Stimulated activated naive CD8-positive, alpha-beta T cell treated with anti-CD3 and anti-CD28 coated beads, Interleukin-15, Interleukin-2, amounts not matched to agents 100 ng/mL and 50 ng/mL, for 24 hours (primary cell): ENCODE measurements at regions not wholly inside any gene's neighbourhood (a gene's known extent, or its start where the extent isn't known, plus 50 kb on each side); places are given as distances from the start of the nearest gene placed in this dataset.

Source experiments
- H3K27ac Mint-ChIP-seq: one replicate; pipeline ENCODE4 v1.8.0; 2021; ENCODE audit warnings: mild to moderate bottlenecking, mixed read lengths
- H3K27me3 Mint-ChIP-seq: one replicate; pipeline ENCODE4 v1.8.0; 2021; ENCODE audit warnings: mixed read lengths
- H3K36me3 Mint-ChIP-seq: one replicate; pipeline ENCODE4 v1.8.0; 2021; ENCODE audit warnings: low read depth, mixed read lengths
- H3K4me1 Mint-ChIP-seq: one replicate; pipeline ENCODE4 v1.8.0; 2021; ENCODE audit warnings: low read depth, mixed read lengths
- H3K4me3 Mint-ChIP-seq: one replicate; pipeline ENCODE4 v1.8.0; 2021; ENCODE audit warnings: mild to moderate bottlenecking, mixed read lengths
- H3K9me3 Mint-ChIP-seq: one replicate; pipeline ENCODE4 v1.8.0; 2021; ENCODE audit warnings: mixed read lengths

DNA sequence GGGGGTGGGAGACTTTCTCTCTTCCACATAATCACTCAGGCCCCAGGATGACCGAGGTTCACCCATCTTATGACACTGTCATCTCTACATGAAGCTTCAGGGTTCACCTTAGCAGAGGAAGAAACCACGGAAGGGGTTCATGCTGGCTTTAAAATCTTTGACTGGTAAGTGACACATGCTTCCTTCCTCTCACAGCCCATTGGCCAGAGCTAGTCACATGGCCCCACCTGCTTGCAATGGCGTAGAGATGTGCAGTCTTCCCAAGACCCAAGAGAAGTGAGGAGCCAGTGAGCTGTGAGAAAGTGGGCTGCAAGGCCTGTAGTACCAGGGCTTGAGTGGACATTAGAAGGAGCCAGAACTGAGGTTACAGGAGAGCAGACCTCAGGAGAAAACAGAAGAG lies 180.3 kb downstream of the AXIN2 start:
- Mint-ChIP-seq H3K9me3 (no peaks in the 10 kb centered on the region), H3K27ac (no peak overlapping the region), H3K4me3 (no peak overlapping the region), H3K27me3 (peaks cover 4% of the 10 kb centered on the region), H3K36me3 (no peaks in the 10 kb centered on the region), H3K4me1 (no peaks in the 10 kb centered on the region)

DNA sequence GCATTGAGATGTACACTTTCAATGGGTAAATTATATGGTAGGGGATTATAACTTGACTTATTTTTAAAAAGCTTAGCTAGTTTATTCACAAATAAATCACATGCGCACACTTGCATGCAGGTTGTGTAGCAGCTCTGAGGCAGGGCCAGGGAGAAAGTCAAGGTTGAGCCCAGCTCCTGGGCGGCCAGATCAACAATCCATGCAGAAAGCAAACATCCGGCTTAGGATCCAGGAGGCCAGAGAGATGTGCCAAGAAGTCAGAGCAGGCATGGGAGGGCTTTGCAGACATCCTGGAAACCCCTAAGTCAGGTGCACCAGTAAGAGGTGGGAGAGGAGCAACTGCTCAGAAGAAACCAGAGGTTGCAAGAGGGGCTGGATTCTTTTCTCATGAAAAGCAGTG lies 186.5 kb downstream of the AXIN2 start:
- Mint-ChIP-seq H3K9me3 (no peaks in the 10 kb centered on the region), H3K27ac (no peak overlapping the region), H3K27me3 (peaks cover 15% of the 10 kb centered on the region), H3K4me3 (no peak overlapping the region), H3K4me1 (peaks cover 15% of the 10 kb centered on the region), H3K36me3 (no peaks in the 10 kb centered on the region)

DNA sequence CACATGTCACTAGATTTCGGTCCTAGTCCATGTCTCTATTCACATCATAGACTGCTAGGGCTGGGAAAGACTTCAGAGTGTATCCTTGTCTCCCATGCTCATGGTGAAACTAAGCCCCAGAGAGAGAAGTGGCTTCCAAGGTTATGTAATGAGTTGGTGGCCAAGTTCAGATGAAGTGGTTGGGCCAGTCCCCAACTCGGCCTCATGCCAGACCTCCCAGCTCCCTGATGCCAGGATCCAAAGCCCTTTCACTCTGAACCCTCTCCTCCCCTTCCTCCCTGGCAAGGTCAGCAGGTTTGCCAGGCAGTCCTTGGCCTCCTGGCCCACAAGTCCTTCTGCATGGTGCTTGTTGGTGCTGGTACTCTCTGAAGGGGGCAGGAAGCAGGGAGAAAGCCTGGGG lies 189.7 kb downstream of the AXIN2 start:
- H3K4me1 Mint-ChIP-seq = peaks cover 27% of the 10 kb centered on the region
- peaks cover 4% of the 10 kb centered on the region for H3K9me3 Mint-ChIP-seq
- no peak overlapping the region for H3K27ac Mint-ChIP-seq
- peaks cover 14% of the 10 kb centered on the region for H3K27me3 Mint-ChIP-seq
- peaks cover 4% of the 10 kb centered on the region for H3K36me3 Mint-ChIP-seq
- no peak overlapping the region for H3K4me3 Mint-ChIP-seq

DNA sequence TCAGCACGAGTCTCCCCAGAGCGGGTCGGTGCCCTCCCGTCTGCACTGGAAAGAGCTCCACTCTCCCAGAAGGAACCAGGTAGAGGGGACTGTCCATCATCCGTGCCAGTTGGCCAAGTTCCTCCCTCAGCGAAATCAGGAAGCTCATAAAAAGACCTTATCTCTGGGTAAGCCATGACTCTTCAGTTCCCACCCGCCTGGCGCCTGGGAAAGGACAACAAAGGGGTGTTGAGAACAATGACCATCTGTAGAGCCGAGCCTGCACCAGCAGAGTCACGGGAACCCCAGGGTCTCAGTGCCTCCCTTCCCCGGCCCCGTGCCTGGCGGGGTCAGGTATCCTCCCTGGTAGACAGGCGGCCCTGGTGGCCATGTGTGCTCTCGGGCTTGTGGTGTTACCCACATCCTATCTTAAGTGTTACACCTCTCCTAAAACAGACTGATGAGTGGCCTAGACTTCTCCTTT lies 190.7 kb downstream of the AXIN2 start:
- Mint-ChIP-seq H3K27ac (no peak overlapping the region), H3K27me3 (peaks cover 14% of the 10 kb centered on the region), H3K4me1 (peaks cover 37% of the 10 kb centered on the region), H3K36me3 (peaks cover 4% of the 10 kb centered on the region), H3K4me3 (no peak overlapping the region), H3K9me3 (peaks cover 4% of the 10 kb centered on the region)

DNA sequence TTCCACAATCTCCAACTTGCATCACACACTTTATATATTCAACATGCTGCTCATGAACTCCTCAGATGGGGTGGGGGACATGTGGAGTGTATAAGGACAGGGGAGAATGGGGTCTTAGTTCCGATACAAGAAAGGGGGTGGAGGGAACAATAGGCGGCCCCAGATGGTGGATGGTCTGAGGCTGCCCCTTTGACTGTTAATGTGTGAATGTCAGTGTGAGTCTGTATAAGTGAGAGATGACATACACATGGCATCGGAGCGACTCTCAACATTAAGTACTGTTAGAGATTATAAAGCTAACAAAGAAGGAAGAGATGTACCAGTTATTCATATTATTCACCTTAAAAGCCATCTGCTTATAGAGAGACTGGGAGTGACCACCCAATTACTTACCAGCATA lies 193.1 kb downstream of the AXIN2 start:
- Mint-ChIP-seq H3K4me3 (no peak overlapping the region), H3K9me3 (peaks cover 4% of the 10 kb centered on the region), H3K27ac (no peak overlapping the region), H3K36me3 (peaks cover 7% of the 10 kb centered on the region), H3K27me3 (peaks cover 10% of the 10 kb centered on the region), H3K4me1 (peaks cover 51% of the 10 kb centered on the region)

DNA sequence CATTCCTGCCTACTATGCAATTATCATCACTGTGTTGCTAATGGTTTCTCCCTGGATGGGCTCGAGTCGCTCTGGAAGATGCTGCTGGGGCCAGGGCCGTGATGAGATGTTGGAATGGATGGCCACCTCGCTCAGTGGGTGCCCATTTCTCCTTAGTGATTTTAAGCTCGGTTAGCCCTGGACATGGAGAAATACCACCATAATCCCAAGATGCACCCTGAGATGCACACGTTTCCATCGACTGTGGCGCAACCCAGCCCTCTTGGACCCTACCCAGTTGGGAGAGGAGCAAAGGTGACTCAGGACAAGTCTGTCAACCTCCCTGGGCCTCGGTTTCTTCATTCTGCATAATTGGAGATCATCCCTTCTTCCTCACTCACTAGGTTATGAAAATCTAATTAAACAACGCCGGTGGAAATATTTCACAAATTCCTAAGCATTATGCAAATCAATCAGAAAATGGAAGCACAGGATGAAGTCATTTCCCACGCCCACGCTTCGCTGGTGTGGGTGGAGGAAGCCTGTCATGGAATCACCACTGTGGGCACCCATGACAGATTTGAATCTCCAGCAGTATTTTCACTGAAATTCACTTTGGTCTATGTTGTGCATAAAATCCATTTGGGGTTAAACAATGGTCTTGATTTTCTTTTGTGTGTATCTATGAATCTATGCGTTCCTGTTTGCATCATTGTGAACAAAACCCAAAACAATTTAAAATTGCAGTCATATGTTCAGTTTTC lies 195.2 kb downstream of the AXIN2 start:
- Mint-ChIP-seq H3K4me1 (peaks cover 49% of the 10 kb centered on the region), H3K9me3 (peaks cover 4% of the 10 kb centered on the region), H3K27me3 (peaks cover 7% of the 10 kb centered on the region), H3K27ac (peak overlapping the region; percentile 80), H3K4me3 (peak overlapping the region; percentile 27), H3K36me3 (peaks cover 7% of the 10 kb centered on the region)

DNA sequence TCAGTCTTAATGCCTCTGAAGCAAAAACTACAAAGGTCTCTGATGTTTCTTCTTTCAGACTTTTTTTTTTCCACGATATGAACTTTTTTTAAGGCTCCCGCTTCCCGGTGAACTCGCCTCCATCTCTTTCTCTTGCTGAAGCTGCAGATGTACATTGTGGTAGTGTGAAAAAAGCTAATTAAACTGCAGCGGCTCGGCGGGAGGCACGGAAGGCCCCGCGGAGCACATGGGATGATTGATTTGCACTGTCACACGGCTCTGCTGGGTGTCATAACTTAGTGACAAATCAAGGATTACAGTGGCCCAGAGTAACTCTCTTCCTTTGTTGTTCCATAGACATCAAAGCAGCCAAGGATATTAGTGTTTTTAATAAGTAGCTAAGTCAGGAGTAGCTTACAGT lies 196.3 kb downstream of the AXIN2 start:
- Mint-ChIP-seq H3K4me3 (peak overlapping the region; percentile 6), H3K4me1 (peaks cover 40% of the 10 kb centered on the region), H3K9me3 (peaks cover 4% of the 10 kb centered on the region), H3K27ac (peak overlapping the region; percentile 56), H3K36me3 (peaks cover 7% of the 10 kb centered on the region), H3K27me3 (peaks cover 8% of the 10 kb centered on the region)

DNA sequence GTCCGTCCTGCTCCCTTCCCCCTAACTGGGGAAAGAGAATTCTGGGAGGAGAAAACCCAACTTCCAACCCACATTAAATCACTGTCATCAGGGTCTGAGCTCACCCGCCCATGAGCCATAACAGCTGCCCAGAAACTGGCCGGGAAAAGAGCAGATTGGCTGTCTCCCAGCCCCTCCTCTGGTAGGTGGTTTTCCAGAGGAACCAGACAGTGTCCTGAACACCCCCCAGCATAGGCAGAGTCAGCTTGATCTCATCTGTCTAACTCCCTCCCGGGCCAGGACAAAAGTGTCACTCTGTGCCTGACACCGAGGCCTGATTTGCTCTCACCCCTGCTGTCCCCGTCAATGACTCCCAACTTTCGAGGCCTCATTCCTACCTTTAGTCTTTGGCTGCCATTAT lies 197.0 kb downstream of the AXIN2 start:
- Mint-ChIP-seq H3K36me3 (peaks cover 7% of the 10 kb centered on the region), H3K27me3 (peaks cover 9% of the 10 kb centered on the region), H3K9me3 (peaks cover 4% of the 10 kb centered on the region), H3K4me3 (no peak overlapping the region), H3K27ac (no peak overlapping the region), H3K4me1 (peaks cover 45% of the 10 kb centered on the region)

DNA sequence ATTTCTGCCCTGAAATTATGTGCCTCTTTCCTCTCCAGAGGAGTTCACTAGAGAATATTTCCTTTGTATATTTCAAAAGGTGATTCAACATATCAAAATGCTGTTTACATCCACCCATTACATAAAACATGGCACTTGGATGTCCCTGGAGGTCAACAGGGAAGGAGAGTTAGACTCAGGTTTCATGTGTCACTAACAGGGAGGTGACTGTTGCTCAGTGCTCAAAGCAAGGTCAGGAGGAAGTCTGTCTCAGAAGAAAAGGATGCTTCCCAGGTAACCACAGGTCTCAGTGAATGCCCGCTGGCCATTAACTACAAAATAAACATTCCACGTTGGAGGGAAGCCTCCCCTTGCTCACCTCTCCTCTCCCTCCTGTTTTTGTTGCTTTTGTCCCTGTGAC lies 198.6 kb downstream of the AXIN2 start:
- Mint-ChIP-seq H3K9me3 (peaks cover 4% of the 10 kb centered on the region), H3K4me1 (peaks cover 57% of the 10 kb centered on the region), H3K27me3 (peaks cover 9% of the 10 kb centered on the region), H3K27ac (no peak overlapping the region), H3K36me3 (peaks cover 7% of the 10 kb centered on the region), H3K4me3 (no peak overlapping the region)

DNA sequence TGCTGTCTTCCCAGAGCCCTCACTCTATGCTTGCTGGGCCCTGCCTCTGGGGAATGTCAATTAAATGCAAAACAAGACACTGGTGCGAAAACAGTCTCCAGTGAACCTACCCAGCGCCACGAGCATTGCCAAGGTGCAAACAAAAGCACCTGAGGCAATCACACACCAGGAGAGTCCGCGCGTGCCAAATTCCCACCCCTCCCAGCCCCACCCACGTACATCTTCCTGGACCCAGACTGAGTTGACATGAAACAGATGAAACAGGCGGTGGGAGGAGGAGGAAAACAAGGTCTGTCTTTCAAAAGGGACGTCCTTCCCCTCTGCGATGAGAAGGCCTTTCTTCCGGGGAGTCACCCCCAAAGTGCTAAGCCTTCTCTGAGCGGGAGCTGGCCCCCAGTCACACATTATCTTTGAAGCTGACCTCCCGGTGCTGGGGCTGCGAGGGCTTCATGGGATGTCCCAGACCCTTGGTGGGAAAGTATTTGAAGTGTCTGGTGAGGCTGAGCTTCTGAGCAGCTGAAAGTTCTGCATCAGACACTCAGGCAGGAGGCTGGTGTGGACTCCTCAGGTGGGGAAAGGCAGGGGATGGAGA lies 200.4 kb downstream of the AXIN2 start:
- Mint-ChIP-seq H3K36me3 (peaks cover 4% of the 10 kb centered on the region), H3K27ac (no peak overlapping the region), H3K4me1 (peaks cover 40% of the 10 kb centered on the region), H3K4me3 (no peak overlapping the region), H3K27me3 (peaks cover 5% of the 10 kb centered on the region), H3K9me3 (no peaks in the 10 kb centered on the region)

DNA sequence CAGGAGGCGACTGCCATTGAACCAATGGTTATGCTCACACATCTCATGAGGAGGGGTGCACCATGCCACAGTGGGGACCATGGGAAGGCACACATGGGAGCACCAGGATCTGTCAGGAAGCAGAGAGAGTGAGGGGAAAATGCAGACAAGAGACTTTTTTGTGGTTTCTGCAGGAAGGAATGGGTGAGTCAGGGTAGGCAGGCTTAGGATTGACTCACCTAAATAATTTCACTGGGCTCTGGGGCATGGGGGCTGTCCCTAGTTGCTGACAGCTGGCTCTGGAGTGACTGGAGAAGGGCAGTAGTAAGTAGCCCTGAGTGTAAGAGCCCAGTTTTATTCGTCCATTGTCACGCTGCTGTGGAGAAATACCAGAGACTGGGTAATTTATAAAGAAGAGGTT lies 202.4 kb downstream of the AXIN2 start:
- H3K4me1 Mint-ChIP-seq = peaks cover 26% of the 10 kb centered on the region
- peaks cover 4% of the 10 kb centered on the region for H3K36me3 Mint-ChIP-seq
- peak overlapping the region; percentile 71 for H3K27ac Mint-ChIP-seq
- no peak overlapping the region for H3K4me3 Mint-ChIP-seq
- no peaks in the 10 kb centered on the region for H3K9me3 Mint-ChIP-seq
- H3K27me3 Mint-ChIP-seq = peaks cover 5% of the 10 kb centered on the region

DNA sequence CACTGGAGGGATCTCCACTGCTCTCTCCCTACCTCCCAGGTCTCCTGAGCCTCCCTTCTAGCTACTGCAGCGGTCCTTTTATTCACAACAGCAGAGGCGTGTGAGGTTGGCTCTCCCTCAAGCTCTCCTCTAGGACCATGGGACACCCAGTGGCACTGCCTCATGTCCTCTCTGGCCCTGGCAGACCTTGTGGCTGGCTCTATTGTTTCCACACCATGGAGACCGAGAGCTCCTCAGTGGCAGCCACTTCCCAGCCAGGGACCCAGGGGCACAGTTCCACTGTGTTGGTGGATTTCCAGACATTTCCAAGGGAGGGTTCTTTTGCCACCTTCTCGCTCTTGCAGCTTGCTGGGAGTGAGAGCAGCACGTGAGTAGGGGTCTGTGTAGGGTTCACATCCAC lies 204.9 kb downstream of the AXIN2 start:
- H3K4me3 Mint-ChIP-seq = no peak overlapping the region
- peaks cover 5% of the 10 kb centered on the region for H3K27me3 Mint-ChIP-seq
- H3K9me3 Mint-ChIP-seq = no peaks in the 10 kb centered on the region
- peaks cover 22% of the 10 kb centered on the region for H3K4me1 Mint-ChIP-seq
- no peaks in the 10 kb centered on the region for H3K36me3 Mint-ChIP-seq
- H3K27ac Mint-ChIP-seq = no peak overlapping the region

DNA sequence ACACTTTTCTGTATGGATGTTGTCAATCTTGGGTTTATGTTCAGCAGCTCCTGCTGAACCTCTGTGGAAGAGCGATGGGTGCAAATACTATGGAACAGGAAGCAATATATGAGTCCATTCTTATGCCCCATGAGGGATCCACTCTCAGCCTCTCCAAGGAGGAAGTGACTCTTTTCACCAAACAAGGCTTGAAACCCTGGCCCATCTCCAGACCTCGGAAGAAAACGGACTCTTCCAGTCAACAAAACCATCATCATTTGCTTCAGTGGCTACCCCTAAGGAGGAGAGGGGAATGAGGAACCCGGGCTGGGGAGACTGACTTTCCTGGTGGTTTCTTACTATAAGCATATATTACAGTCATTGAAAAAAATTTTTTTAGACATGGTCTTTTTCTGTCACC lies 206.2 kb downstream of the AXIN2 start:
- Mint-ChIP-seq H3K36me3 (no peaks in the 10 kb centered on the region), H3K9me3 (peaks cover 4% of the 10 kb centered on the region), H3K27ac (no peak overlapping the region), H3K27me3 (peaks cover 6% of the 10 kb centered on the region), H3K4me3 (no peak overlapping the region), H3K4me1 (peaks cover 21% of the 10 kb centered on the region)

DNA sequence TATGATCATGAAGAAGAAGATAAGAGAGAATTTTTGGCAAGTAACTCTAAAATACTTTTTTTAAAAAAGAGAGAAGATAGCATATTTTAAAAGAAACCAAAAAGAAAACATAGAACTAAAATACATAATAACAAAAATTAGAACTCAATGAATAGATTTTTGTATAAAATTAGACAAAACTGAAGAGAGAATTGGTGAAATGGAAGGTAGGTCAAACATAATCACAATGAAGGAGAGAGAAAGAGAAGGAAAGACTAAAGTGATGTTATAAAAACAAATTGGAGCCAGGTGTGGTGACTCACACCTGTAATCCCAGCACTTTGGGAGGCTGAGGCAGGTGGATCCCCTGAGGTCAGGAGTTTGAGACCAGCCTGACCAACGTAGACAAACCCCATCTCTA lies 211.5 kb downstream of the AXIN2 start:
- Mint-ChIP-seq H3K27ac (no peak overlapping the region), H3K9me3 (peaks cover 14% of the 10 kb centered on the region), H3K4me3 (no peak overlapping the region), H3K36me3 (peaks cover 7% of the 10 kb centered on the region), H3K27me3 (peaks cover 15% of the 10 kb centered on the region), H3K4me1 (peaks cover 18% of the 10 kb centered on the region)

DNA sequence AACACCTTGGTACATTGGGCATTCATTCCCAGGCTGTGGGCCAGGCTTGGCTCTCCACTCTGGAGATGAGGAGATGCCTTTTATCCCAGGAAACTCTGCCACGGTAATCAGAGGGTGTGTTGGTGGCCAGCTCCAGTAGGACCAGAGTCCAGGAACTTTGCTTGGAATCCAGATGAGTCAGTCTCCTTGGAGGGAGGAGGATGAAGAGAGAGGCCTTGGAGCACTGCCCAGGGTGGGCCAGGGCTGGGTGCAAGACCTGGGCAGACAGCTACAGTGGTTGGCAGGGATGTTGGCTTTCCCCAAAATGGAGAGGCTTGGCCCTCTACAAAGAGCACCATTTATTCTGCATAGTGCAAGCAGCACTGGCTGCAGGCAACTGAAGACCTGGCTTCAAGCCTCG lies 209.0 kb downstream of the RGS9 start:
- peaks cover 14% of the 10 kb centered on the region for H3K9me3 Mint-ChIP-seq
- H3K4me1 Mint-ChIP-seq = peaks cover 23% of the 10 kb centered on the region
- peak overlapping the region; percentile 60 for H3K27ac Mint-ChIP-seq
- H3K4me3 Mint-ChIP-seq = no peak overlapping the region
- peaks cover 7% of the 10 kb centered on the region for H3K36me3 Mint-ChIP-seq
- peaks cover 15% of the 10 kb centered on the region for H3K27me3 Mint-ChIP-seq
